ENCODE measurements at regions not wholly inside any gene's neighbourhood (a gene's known extent, or its start where the extent isn't known, plus 50 kb on each side); places are given as distances from the start of the nearest gene placed in this dataset.

- DNase-seq (no peak), ATAC-seq (no peak)
- Mint-ChIP-seq H3K36me3 (no peaks in the 10 kb centered on the region), H3K4me1 (no peaks in the 10 kb centered on the region), H3K27ac (no peak overlapping the region), H3K9me3 (no peaks in the 10 kb centered on the region), H3K4me3 (no peak overlapping the region), H3K27me3 (ENCODE audit: low read depth in 2 of 2) (peaks cover 23 to 29% of the 10 kb centered on the region in 2 donors)
- Histone ChIP-seq H3K4me3 (ENCODE audit: low read length) (no peak overlapping the region), H3K36me3 (ENCODE audit: control insufficient read depth, insufficient read depth, low read length) (no peaks in the 10 kb centered on the region), H3K27ac (ENCODE audit: low read length) (no peak overlapping the region), H3K27me3 (ENCODE audit: control insufficient read depth, insufficient read depth, low read length) (no peaks in the 10 kb centered on the region), H3K9me3 (ENCODE audit: control insufficient read depth, insufficient read depth, low read length) (no peaks in the 10 kb centered on the region), H3K4me1 (ENCODE audit: control insufficient read depth, insufficient read depth, low read length) (no peaks in the 10 kb centered on the region)
- 75% methylated on average over 1 of the region's 1 CpG for WGBS (ENCODE audit: insufficient coverage)
- intact Hi-C loops (cut with micrococcal nuclease) = no loop called here
- TF ChIP-seq, protein P1, sequence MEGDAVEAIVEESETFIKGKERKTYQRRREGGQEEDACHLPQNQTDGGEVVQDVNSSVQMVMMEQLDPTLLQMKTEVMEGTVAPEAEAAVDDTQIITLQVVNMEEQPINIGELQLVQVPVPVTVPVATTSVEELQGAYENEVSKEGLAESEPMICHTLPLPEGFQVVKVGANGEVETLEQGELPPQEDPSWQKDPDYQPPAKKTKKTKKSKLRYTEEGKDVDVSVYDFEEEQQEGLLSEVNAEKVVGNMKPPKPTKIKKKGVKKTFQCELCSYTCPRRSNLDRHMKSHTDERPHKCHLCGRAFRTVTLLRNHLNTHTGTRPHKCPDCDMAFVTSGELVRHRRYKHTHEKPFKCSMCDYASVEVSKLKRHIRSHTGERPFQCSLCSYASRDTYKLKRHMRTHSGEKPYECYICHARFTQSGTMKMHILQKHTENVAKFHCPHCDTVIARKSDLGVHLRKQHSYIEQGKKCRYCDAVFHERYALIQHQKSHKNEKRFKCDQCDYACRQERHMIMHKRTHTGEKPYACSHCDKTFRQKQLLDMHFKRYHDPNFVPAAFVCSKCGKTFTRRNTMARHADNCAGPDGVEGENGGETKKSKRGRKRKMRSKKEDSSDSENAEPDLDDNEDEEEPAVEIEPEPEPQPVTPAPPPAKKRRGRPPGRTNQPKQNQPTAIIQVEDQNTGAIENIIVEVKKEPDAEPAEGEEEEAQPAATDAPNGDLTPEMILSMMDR (IDR thresholded peaks at IDR 0.05) = no peak
Observed at GRCh38 chr9:97770808-97771372, 73.8 kb upstream of the XPA start.

DNA sequence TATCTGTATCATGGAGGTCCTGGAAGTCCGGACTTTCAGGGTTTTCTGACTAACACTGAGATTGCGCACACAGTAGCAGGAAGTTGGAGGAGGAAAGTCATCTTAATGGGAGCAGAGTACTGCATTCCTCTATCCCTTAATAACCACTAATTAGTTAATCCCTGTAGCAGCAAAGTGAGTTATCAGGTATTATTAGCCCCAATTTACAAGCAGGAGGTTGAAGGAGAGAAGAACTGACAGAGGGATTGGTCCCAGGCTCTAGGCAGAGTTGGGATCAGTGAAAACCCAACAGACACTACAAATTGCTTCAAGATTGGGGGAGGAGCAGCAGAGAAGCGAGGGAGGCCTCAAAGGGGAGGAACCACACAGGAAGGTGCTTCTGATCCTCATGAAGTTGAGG lies 74.5 kb upstream of the XPA start:
- TF ChIP-seq, protein P1 (IDR thresholded peaks at IDR 0.05) = no peak
- Mint-ChIP-seq H3K27ac (no peak overlapping the region), H3K36me3 (no peaks in the 10 kb centered on the region), H3K9me3 (no peaks in the 10 kb centered on the region), H3K4me1 (no peaks in the 10 kb centered on the region), H3K27me3 (ENCODE audit: low read depth in 2 of 2) (peaks cover 30% of the 10 kb centered on the region in 2 donors), H3K4me3 (no peak overlapping the region)
- WGBS (ENCODE audit: insufficient coverage) = 53% methylated on average over 1 of the region's 3 CpGs
- Histone ChIP-seq H3K27me3 (ENCODE audit: control insufficient read depth, insufficient read depth, low read length) (no peaks in the 10 kb centered on the region), H3K27ac (ENCODE audit: low read length) (no peak overlapping the region), H3K9me3 (ENCODE audit: control insufficient read depth, insufficient read depth, low read length) (no peaks in the 10 kb centered on the region), H3K4me1 (ENCODE audit: control insufficient read depth, insufficient read depth, low read length) (no peaks in the 10 kb centered on the region), H3K36me3 (ENCODE audit: control insufficient read depth, insufficient read depth, low read length) (no peaks in the 10 kb centered on the region), H3K4me3 (ENCODE audit: low read length) (no peak overlapping the region)
- DNase-seq = no peak
- no peak for ATAC-seq
- intact Hi-C loops (cut with micrococcal nuclease) = no loop called here

GRCh38 chr9:97772145-97772544 lies 75.0 kb upstream of the XPA start:
- Mint-ChIP-seq H3K4me3 (no peak overlapping the region), H3K9me3 (no peaks in the 10 kb centered on the region), H3K27me3 (ENCODE audit: low read depth in 2 of 2) (peaks cover 28 to 31% of the 10 kb centered on the region in 2 donors), H3K36me3 (no peaks in the 10 kb centered on the region), H3K4me1 (no peaks in the 10 kb centered on the region), H3K27ac (no peak overlapping the region)
- no peak for DNase-seq
- Histone ChIP-seq H3K4me3 (ENCODE audit: low read length) (no peak overlapping the region), H3K27ac (ENCODE audit: low read length) (no peak overlapping the region), H3K4me1 (ENCODE audit: control insufficient read depth, insufficient read depth, low read length) (no peaks in the 10 kb centered on the region), H3K36me3 (ENCODE audit: control insufficient read depth, insufficient read depth, low read length) (no peaks in the 10 kb centered on the region), H3K9me3 (ENCODE audit: control insufficient read depth, insufficient read depth, low read length) (no peaks in the 10 kb centered on the region), H3K27me3 (ENCODE audit: control insufficient read depth, insufficient read depth, low read length) (no peaks in the 10 kb centered on the region)
- TF ChIP-seq, protein P1 (IDR thresholded peaks at IDR 0.05) = no peak
- ATAC-seq = no peak
- intact Hi-C loops (cut with micrococcal nuclease) = no loop called here
- WGBS (ENCODE audit: insufficient coverage) = 83% methylated on average over 4 of the region's 4 CpGs

GRCh38 chr9:97773091-97773490 lies 76.0 kb upstream of the XPA start:
- Histone ChIP-seq H3K27ac (ENCODE audit: low read length) (no peak overlapping the region), H3K4me1 (ENCODE audit: control insufficient read depth, insufficient read depth, low read length) (no peaks in the 10 kb centered on the region), H3K4me3 (ENCODE audit: low read length) (no peak overlapping the region), H3K27me3 (ENCODE audit: control insufficient read depth, insufficient read depth, low read length) (no peaks in the 10 kb centered on the region), H3K36me3 (ENCODE audit: control insufficient read depth, insufficient read depth, low read length) (no peaks in the 10 kb centered on the region), H3K9me3 (ENCODE audit: control insufficient read depth, insufficient read depth, low read length) (no peaks in the 10 kb centered on the region)
- intact Hi-C loops (cut with micrococcal nuclease) = no loop called here
- no peak overlapping the region for H3K4me3 Mint-ChIP-seq
- no peak for DNase-seq
- TF ChIP-seq, protein P1 (IDR thresholded peaks at IDR 0.05) = no peak
- WGBS (ENCODE audit: insufficient coverage) = 61% methylated on average over 3 of the region's 3 CpGs
- peaks cover 27 to 28% of the 10 kb centered on the region in 2 donors for H3K27me3 Mint-ChIP-seq (ENCODE audit: low read depth in 2 of 2)
- H3K9me3 Mint-ChIP-seq = no peaks in the 10 kb centered on the region
- H3K27ac Mint-ChIP-seq = no peak overlapping the region
- no peak for ATAC-seq
- H3K36me3 Mint-ChIP-seq = no peaks in the 10 kb centered on the region
- no peaks in the 10 kb centered on the region for H3K4me1 Mint-ChIP-seq

Measured in natural killer cell (primary cell).